ENCODE measurements at regions not wholly inside any gene's neighbourhood (a gene's known extent, or its start where the extent isn't known, plus 50 kb on each side); places are given as distances from the start of the nearest gene placed in this dataset.

DNA sequence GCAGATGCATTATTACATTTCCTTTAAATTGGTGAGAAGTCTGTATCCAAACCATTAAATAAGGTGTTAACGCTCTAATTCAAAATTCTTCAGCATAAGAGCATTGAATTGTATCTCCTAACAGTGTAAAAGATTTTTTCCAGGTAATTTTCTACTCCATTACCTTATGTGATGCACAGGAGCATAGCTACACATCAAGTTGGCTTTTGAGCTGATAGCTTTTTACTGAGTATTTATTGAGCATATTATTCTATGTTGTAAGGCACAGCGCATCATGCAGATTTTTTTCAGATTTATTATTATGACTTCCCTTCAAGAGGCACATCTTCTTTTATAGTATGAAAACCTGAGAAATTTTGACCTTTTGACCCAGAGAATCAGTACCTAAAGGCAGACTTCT, 270.7 kb upstream of the MIR17HG start:
- no peaks in the 10 kb centered on the region for H4K20me1 ChIP-seq (ENCODE audit: low read depth)
- H3K27ac ChIP-seq, result no peak overlapping the region
- H3K36me3 ChIP-seq, result no peaks in the 10 kb centered on the region
- no peaks in the 10 kb centered on the region for H3K9me3 ChIP-seq (ENCODE audit: low read depth)
- H3K27ac Mint-ChIP-seq, result no peak overlapping the region
- H3K4me1 Mint-ChIP-seq, result peaks cover 2% of the 10 kb centered on the region
- H3K27me3 Mint-ChIP-seq (ENCODE audit: insufficient read depth, low read depth), result no peaks in the 10 kb centered on the region
- no peak for TF ChIP-seq EZH2 (IDR thresholded peaks at IDR 0.05)
- TF ChIP-seq, protein P1, sequence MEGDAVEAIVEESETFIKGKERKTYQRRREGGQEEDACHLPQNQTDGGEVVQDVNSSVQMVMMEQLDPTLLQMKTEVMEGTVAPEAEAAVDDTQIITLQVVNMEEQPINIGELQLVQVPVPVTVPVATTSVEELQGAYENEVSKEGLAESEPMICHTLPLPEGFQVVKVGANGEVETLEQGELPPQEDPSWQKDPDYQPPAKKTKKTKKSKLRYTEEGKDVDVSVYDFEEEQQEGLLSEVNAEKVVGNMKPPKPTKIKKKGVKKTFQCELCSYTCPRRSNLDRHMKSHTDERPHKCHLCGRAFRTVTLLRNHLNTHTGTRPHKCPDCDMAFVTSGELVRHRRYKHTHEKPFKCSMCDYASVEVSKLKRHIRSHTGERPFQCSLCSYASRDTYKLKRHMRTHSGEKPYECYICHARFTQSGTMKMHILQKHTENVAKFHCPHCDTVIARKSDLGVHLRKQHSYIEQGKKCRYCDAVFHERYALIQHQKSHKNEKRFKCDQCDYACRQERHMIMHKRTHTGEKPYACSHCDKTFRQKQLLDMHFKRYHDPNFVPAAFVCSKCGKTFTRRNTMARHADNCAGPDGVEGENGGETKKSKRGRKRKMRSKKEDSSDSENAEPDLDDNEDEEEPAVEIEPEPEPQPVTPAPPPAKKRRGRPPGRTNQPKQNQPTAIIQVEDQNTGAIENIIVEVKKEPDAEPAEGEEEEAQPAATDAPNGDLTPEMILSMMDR (IDR thresholded peaks at IDR 0.05), result no peak
- no peak for TF ChIP-seq EZH2phosphoT487 (IDR thresholded peaks at IDR 0.05)
- no peaks in the 10 kb centered on the region for H3K79me2 ChIP-seq (ENCODE audit: low read depth)
- H3K36me3 Mint-ChIP-seq, result peaks cover 3% of the 10 kb centered on the region
- no peak overlapping the region for H3K9ac ChIP-seq
- peaks cover 12% of the 10 kb centered on the region for H3K9me3 Mint-ChIP-seq
- no peaks in the 10 kb centered on the region for H3F3A ChIP-seq (ENCODE audit: low read depth)
- DNase-seq (ENCODE audit: low spot score), result no peak
- H3K4me3 ChIP-seq, result no peak overlapping the region
- peaks cover 2% of the 10 kb centered on the region for H3K4me1 ChIP-seq
- H3K27me3 ChIP-seq, result no peaks in the 10 kb centered on the region
- no peak overlapping the region for H3K4me2 ChIP-seq
- no peak overlapping the region for H3K4me3 Mint-ChIP-seq
- peak overlapping the region; percentile 59 for H2AFZ ChIP-seq (replicated peaks)

DNA sequence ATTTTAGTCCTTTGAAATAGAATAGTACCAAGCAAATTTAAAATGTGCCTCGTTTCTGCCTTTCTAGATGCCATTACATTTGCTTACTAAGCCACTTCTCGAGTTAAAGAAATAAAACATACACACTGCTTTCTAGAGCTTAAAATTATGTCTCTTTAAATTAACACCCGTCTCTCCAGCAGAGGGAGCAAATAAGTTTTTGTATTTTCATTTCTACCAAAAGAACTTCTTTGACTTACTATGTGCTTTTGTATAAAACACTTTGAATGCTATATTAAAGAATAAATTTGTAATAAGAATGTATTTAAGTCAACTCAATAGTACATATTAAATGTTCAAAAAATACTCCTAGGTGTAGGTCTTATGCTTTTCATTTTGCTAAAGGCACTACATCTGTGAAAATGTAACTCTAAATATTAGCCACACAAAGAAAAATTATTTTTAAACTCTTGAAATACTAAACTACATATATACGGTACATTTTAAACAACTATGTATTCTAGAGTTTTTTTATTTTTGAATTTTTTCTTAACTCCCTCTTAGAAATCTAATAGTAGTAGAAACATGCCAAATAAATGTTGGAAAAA, 269.3 kb upstream of the MIR17HG start:
- Histone ChIP-seq H3K9ac (no peak overlapping the region), H3K4me3 (no peak overlapping the region), H4K20me1 (ENCODE audit: low read depth) (no peaks in the 10 kb centered on the region), H2AFZ (replicated peaks) (no peak overlapping the region), H3F3A (ENCODE audit: low read depth) (no peaks in the 10 kb centered on the region), H3K4me2 (no peak overlapping the region), H3K9me3 (ENCODE audit: low read depth) (no peaks in the 10 kb centered on the region), H3K27me3 (no peaks in the 10 kb centered on the region), H3K36me3 (no peaks in the 10 kb centered on the region), H3K4me1 (peaks cover 14% of the 10 kb centered on the region), H3K27ac (no peak overlapping the region), H3K79me2 (ENCODE audit: low read depth) (no peaks in the 10 kb centered on the region)
- no peaks in the 10 kb centered on the region for H3K27me3 Mint-ChIP-seq (ENCODE audit: insufficient read depth, low read depth)
- TF ChIP-seq, protein P1 (IDR thresholded peaks at IDR 0.05), result peak; percentile 64
- TF ChIP-seq EZH2 (IDR thresholded peaks at IDR 0.05) (no peak), EZH2phosphoT487 (IDR thresholded peaks at IDR 0.05) (no peak)
- H3K4me3 Mint-ChIP-seq, result no peak overlapping the region
- H3K36me3 Mint-ChIP-seq, result peaks cover 3% of the 10 kb centered on the region
- H3K9me3 Mint-ChIP-seq, result peaks cover 7% of the 10 kb centered on the region
- peaks cover 5% of the 10 kb centered on the region for H3K4me1 Mint-ChIP-seq
- no peak overlapping the region for H3K27ac Mint-ChIP-seq
- peak; percentile 16 for DNase-seq (ENCODE audit: low spot score)

DNA sequence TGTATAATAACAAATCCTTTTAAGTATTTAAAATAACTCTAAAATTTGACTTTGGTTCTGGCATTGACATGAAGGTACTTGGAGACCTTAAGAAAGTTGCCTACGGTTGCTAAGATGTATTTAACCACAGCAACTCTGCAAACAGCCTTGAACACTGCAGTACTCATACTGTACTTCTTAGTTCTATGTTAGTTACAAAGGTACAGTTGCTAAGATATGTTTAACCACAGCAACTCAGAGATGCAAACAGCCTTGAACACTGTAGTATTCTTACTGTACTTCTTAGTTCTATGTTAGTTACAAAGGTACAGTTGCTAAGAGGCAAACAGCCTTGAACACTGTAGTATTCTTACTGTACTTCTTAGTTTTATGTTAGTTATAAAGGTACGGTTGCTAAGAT, 268.3 kb upstream of the MIR17HG start:
- Histone ChIP-seq H3K9ac (no peak overlapping the region), H3K36me3 (no peaks in the 10 kb centered on the region), H3K4me2 (no peak overlapping the region), H2AFZ (replicated peaks) (no peak overlapping the region), H3K4me3 (no peak overlapping the region), H3K27ac (no peak overlapping the region), H3K79me2 (ENCODE audit: low read depth) (no peaks in the 10 kb centered on the region), H3K27me3 (no peaks in the 10 kb centered on the region), H4K20me1 (ENCODE audit: low read depth) (no peaks in the 10 kb centered on the region), H3K9me3 (ENCODE audit: low read depth) (no peaks in the 10 kb centered on the region), H3K4me1 (peaks cover 23% of the 10 kb centered on the region), H3F3A (ENCODE audit: low read depth) (no peaks in the 10 kb centered on the region)
- TF ChIP-seq EZH2 (IDR thresholded peaks at IDR 0.05), result no peak
- TF ChIP-seq EZH2phosphoT487 (IDR thresholded peaks at IDR 0.05), result no peak
- TF ChIP-seq, protein P1 (IDR thresholded peaks at IDR 0.05), result no peak
- Mint-ChIP-seq H3K36me3 (peaks cover 3% of the 10 kb centered on the region), H3K27ac (no peak overlapping the region), H3K4me3 (no peak overlapping the region), H3K9me3 (peaks cover 7% of the 10 kb centered on the region), H3K4me1 (peaks cover 8% of the 10 kb centered on the region), H3K27me3 (ENCODE audit: insufficient read depth, low read depth) (no peaks in the 10 kb centered on the region)
- no peak for DNase-seq (ENCODE audit: low spot score)

All from neural progenitor cell (in vitro differentiated cells).